ENCODE measurements at regions not wholly inside any gene's neighbourhood (a gene's known extent, or its start where the extent isn't known, plus 50 kb on each side); places are given as distances from the start of the nearest gene placed in this dataset.

DNA sequence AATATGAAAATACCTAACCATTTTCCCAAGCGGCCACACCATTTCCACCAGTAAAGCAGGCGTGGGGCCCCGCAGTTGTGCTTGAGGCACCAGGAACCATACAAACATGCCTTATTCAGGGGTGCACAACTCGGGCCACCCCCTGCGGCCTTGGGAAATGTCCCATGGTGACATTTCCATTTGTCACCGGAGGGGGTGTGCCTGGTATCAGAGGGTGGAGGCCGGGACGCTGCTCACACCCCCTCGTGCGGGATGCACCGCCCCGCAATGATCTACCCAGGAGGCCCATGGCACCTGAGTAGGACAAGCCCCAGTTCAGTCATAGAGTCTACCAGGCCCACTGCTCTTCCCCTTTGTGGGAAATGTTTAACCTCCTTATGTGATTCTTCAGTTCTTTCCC lies 218.8 kb downstream of the TEX29 start:
- TF ChIP-seq, protein P1, sequence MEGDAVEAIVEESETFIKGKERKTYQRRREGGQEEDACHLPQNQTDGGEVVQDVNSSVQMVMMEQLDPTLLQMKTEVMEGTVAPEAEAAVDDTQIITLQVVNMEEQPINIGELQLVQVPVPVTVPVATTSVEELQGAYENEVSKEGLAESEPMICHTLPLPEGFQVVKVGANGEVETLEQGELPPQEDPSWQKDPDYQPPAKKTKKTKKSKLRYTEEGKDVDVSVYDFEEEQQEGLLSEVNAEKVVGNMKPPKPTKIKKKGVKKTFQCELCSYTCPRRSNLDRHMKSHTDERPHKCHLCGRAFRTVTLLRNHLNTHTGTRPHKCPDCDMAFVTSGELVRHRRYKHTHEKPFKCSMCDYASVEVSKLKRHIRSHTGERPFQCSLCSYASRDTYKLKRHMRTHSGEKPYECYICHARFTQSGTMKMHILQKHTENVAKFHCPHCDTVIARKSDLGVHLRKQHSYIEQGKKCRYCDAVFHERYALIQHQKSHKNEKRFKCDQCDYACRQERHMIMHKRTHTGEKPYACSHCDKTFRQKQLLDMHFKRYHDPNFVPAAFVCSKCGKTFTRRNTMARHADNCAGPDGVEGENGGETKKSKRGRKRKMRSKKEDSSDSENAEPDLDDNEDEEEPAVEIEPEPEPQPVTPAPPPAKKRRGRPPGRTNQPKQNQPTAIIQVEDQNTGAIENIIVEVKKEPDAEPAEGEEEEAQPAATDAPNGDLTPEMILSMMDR (IDR thresholded peaks at IDR 0.05) = no peak
- TF ChIP-seq POLR2A (IDR thresholded peaks at IDR 0.05) = no peak
